ENCODE measurements at regions not wholly inside any gene's neighbourhood (a gene's known extent, or its start where the extent isn't known, plus 50 kb on each side); places are given as distances from the start of the nearest gene placed in this dataset.

- TF ChIP-seq, protein P1, sequence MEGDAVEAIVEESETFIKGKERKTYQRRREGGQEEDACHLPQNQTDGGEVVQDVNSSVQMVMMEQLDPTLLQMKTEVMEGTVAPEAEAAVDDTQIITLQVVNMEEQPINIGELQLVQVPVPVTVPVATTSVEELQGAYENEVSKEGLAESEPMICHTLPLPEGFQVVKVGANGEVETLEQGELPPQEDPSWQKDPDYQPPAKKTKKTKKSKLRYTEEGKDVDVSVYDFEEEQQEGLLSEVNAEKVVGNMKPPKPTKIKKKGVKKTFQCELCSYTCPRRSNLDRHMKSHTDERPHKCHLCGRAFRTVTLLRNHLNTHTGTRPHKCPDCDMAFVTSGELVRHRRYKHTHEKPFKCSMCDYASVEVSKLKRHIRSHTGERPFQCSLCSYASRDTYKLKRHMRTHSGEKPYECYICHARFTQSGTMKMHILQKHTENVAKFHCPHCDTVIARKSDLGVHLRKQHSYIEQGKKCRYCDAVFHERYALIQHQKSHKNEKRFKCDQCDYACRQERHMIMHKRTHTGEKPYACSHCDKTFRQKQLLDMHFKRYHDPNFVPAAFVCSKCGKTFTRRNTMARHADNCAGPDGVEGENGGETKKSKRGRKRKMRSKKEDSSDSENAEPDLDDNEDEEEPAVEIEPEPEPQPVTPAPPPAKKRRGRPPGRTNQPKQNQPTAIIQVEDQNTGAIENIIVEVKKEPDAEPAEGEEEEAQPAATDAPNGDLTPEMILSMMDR (IDR thresholded peaks at IDR 0.05): no peak
- no peak for TF ChIP-seq POLR2A (IDR thresholded peaks at IDR 0.05)
Measured at GRCh38 chr1:58895559-58896145, 111.8 kb upstream of the JUN start.

Data from uterus (tissue), 2 donors.